OCI-LY7 (cell line): ENCODE measurements at regions not wholly inside any gene's neighbourhood (a gene's known extent, or its start where the extent isn't known, plus 50 kb on each side); places are given as distances from the start of the nearest gene placed in this dataset.

Experiments used
- BruUV-seq: library from RNA; stranded (reverse); fragments of 400-500 nt; replicated peaks from 2 replicates; lab custom pipeline; 2021; lab: Mats Ljungman, UMichigan
- CTCF ChIA-PET: fragments of 300-600 bp; sonication (Branson Sonifier 250); formaldehyde crosslinking; loops from one replicate; lab custom pipeline; 2022; ENCODE audit warnings: antibody characterized with exemption; ENCODE audit not compliant: unreplicated experiment; lab: Charles Lee
- POLR2A ChIA-PET: fragments of 300-600 bp; sonication (Branson Sonifier 250); formaldehyde crosslinking; loops from one replicate; lab custom pipeline; 2022; ENCODE audit warnings: antibody characterized with exemption; lab: Charles Lee
- DNase-seq: peaks from one replicate; pipeline ENCODE4 v3.0.0-alpha.2; 2015; ENCODE audit warnings: low spot score
- H2AFZ ChIP-seq: fragments of 200-600 bp; sonication (generic), shearing (Covaris generic); 2 replicates; pipeline ENCODE4 v1.6.1; 2014; ENCODE audit warnings: mild to moderate bottlenecking, antibody characterized with exemption, low read length, moderate library complexity
- H3K27ac ChIP-seq: fragments of 200-600 bp; sonication (generic); 2 replicates; pipeline ENCODE4 v1.5.1; 2014; ENCODE audit warnings: mixed run types, low read depth, mild to moderate bottlenecking, moderate library complexity, low read length, inconsistent platforms; ENCODE audit not compliant: poor library complexity, severe bottlenecking
- H3K36me3 ChIP-seq: fragments of 200-600 bp; sonication (generic); 2 replicates; pipeline ENCODE4 v1.6.1; 2014; ENCODE audit warnings: mild to moderate bottlenecking, antibody characterized with exemption, low read length, moderate library complexity, mixed read lengths; ENCODE audit not compliant: insufficient read depth
- H3K4me1 ChIP-seq: fragments of 200-600 bp; sonication (generic); 2 replicates; pipeline ENCODE4 v1.5.1; 2014; ENCODE audit warnings: mild to moderate bottlenecking, low read length; ENCODE audit not compliant: insufficient read depth, poor library complexity, severe bottlenecking
- H3K4me2 ChIP-seq: fragments of 200-600 bp; sonication (generic); 2 replicates; pipeline ENCODE4 v1.6.1; 2014; ENCODE audit warnings: mild to moderate bottlenecking, low read length
- H3K4me3 ChIP-seq: fragments of 200-600 bp; sonication (generic); 2 replicates; pipeline ENCODE4 v1.5.1; 2014; ENCODE audit warnings: mild to moderate bottlenecking, low read depth, low read length; ENCODE audit not compliant: poor library complexity, severe bottlenecking
- H3K79me2 ChIP-seq: fragments of 200-600 bp; sonication (generic); 2 replicates; pipeline ENCODE4 v1.6.1; 2016; ENCODE audit warnings: low read depth, mild to moderate bottlenecking, low read length, moderate library complexity, mixed read lengths; ENCODE audit not compliant: insufficient read depth
- H3K9me2 ChIP-seq: fragments of 200-600 bp; sonication (generic); 2 replicates; pipeline ENCODE4 v1.6.1; 2016; ENCODE audit warnings: mild to moderate bottlenecking, low read length, mixed read lengths; ENCODE audit not compliant: insufficient read depth
- H3K9me3 ChIP-seq: fragments of 200-600 bp; sonication (generic); 2 replicates; pipeline ENCODE4 v1.6.1; 2014; ENCODE audit warnings: mild to moderate bottlenecking, mixed run types, low read length, mixed read lengths
- H4K20me1 ChIP-seq: fragments of 200-600 bp; sonication (generic); 2 replicates; pipeline ENCODE4 v1.6.1; 2014; ENCODE audit warnings: mild to moderate bottlenecking, antibody characterized with exemption, low read length, moderate library complexity, mixed read lengths; ENCODE audit not compliant: insufficient read depth
- EZH2phosphoT487 ChIP-seq: fragments of 200-600 bp; sonication (generic); IDR thresholded peaks from 2 replicates; pipeline ENCODE4 v1.6.1; 2018; ENCODE audit warnings: low read depth, borderline replicate concordance, mild to moderate bottlenecking, mixed run types, antibody characterized with exemption, low read length, moderate library complexity, mixed read lengths
- intact Hi-C: fragments of 100-400 bp; cut with micrococcal nuclease; formaldehyde crosslinking; loops from one replicate; pipeline ENCODE4 v1.10.0; 2022; ENCODE audit not compliant: unreplicated experiment
- TF ChIP-seq, protein P1 (sequence below): fragments of 200-600 bp; sonication (generic); conservative IDR thresholded peaks from 2 replicates; pipeline ENCODE4 v1.5.1; 2014; ENCODE audit warnings: mild to moderate bottlenecking, antibody characterized with exemption, low read length, moderate library complexity, mixed read lengths

DNA sequence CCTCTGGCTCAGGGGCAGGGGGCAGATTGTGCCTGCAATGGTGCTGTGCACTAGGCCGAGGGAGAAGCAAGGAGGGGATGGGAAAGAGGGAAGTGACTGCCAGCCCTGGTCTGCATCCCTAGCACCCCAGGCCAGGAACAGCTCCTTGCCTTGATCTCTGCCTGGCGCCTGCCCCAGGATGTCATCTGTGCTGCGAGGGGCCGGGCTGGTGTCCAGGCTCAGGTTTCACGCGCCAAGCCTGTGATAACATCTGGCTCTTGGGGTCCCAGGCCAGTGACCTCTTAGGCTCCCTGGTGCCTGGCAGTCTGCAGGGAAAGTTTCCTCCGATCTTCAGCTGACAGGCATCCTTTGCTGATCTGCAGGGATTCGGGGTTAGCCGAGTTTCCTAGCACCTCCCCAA is 193.5 kb upstream of the GPR26 start:
- Histone ChIP-seq H2AFZ (no peak overlapping the region), H3K9me2 (no peaks in the 10 kb centered on the region), H3K27ac (no peak overlapping the region), H3K9me3 (no peaks in the 10 kb centered on the region), H3K79me2 (no peaks in the 10 kb centered on the region), H3K4me2 (no peak overlapping the region), H3K4me3 (no peak overlapping the region), H3K4me1 (no peaks in the 10 kb centered on the region), H4K20me1 (no peaks in the 10 kb centered on the region), H3K36me3 (no peaks in the 10 kb centered on the region)
- DNase-seq, result no peak
- no TSS peak for BruUV-seq
- TF ChIP-seq EZH2phosphoT487, result no peak
- TF ChIP-seq, protein P1, sequence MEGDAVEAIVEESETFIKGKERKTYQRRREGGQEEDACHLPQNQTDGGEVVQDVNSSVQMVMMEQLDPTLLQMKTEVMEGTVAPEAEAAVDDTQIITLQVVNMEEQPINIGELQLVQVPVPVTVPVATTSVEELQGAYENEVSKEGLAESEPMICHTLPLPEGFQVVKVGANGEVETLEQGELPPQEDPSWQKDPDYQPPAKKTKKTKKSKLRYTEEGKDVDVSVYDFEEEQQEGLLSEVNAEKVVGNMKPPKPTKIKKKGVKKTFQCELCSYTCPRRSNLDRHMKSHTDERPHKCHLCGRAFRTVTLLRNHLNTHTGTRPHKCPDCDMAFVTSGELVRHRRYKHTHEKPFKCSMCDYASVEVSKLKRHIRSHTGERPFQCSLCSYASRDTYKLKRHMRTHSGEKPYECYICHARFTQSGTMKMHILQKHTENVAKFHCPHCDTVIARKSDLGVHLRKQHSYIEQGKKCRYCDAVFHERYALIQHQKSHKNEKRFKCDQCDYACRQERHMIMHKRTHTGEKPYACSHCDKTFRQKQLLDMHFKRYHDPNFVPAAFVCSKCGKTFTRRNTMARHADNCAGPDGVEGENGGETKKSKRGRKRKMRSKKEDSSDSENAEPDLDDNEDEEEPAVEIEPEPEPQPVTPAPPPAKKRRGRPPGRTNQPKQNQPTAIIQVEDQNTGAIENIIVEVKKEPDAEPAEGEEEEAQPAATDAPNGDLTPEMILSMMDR, result no peak
- intact Hi-C loops, result no loop called here
- ChIA-PET POLR2A (no interaction called here), CTCF (no interaction called here)

DNA sequence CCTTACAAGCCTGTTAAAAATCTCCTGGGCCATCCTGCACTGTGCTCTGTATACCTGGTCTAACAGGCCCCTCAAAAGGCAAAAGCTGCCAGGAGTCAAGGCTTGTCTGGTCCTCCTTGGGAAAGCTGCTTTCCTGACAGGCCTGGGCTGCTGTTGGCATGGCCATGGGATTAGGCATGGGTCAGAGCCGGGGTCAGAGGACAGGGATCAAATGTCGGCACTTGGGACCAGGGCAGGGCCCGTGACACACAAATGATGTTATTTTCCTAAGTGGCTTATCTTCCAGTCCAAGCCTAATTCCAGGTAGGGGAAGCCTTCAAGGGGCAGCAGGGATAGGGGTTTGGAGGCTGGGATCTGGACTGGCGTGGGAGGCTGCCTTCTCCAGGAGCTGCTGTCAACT is 191.5 kb upstream of the GPR26 start:
- no peak for DNase-seq
- ChIA-PET CTCF (no interaction called here), POLR2A (interaction anchor here (0.6 to 0.7 kb wide), 2 partner anchors 9 to 746 kb away, joined by 3 read pairs; no protein-coding TSS in a partner anchor)

DNA sequence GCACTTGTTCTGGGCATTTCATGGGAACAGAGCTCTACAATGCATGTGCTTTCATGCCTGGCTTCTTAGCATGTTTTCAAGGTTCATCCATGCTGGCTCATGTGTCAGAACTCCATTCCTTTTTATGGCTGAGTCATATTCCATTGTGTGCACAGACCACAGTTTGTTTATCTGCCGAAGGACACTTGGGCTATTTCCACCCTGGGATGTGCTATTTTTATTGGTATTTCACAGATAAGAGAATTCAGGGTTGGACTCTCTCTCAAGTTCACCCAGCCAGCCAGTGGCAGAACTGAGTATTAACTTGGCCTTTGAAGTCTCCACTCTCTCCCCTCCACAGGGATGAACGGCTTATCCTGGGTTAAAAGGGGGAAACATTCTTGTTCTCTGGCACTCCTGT is 190.7 kb upstream of the GPR26 start:
- no peak overlapping the region for H3K4me3 ChIP-seq
- no peaks in the 10 kb centered on the region for H3K4me1 ChIP-seq
- no TSS peak for BruUV-seq
- no peaks in the 10 kb centered on the region for H3K9me2 ChIP-seq
- CTCF ChIA-PET, result no interaction called here
- POLR2A ChIA-PET, result interaction anchor here (0.6 kb wide), 1 partner anchor 42 kb away, joined by 3 read pairs; no protein-coding TSS in a partner anchor
- H3K27ac ChIP-seq, result no peak overlapping the region
- no peak overlapping the region for H2AFZ ChIP-seq
- H4K20me1 ChIP-seq, result no peaks in the 10 kb centered on the region
- no peaks in the 10 kb centered on the region for H3K79me2 ChIP-seq
- intact Hi-C loops, result no loop called here
- no peak overlapping the region for H3K4me2 ChIP-seq
- TF ChIP-seq EZH2phosphoT487, result no peak
- TF ChIP-seq, protein P1, result no peak
- H3K36me3 ChIP-seq, result no peaks in the 10 kb centered on the region
- DNase-seq, result no peak
- H3K9me3 ChIP-seq, result no peaks in the 10 kb centered on the region

More for the DNA sequence above, 191.5 kb upstream of the GPR26 start:
- no peak overlapping the region for H3K27ac ChIP-seq
- H4K20me1 ChIP-seq, result no peaks in the 10 kb centered on the region
- no peaks in the 10 kb centered on the region for H3K9me3 ChIP-seq
- H3K4me2 ChIP-seq, result no peak overlapping the region
- no peak overlapping the region for H3K4me3 ChIP-seq
- H3K36me3 ChIP-seq, result no peaks in the 10 kb centered on the region
- H3K79me2 ChIP-seq, result no peaks in the 10 kb centered on the region
- BruUV-seq, result no TSS peak
- TF ChIP-seq, protein P1, result no peak
- TF ChIP-seq EZH2phosphoT487, result no peak
- H3K9me2 ChIP-seq, result no peaks in the 10 kb centered on the region
- no peak overlapping the region for H2AFZ ChIP-seq
- intact Hi-C loops, result no loop called here
- H3K4me1 ChIP-seq, result no peaks in the 10 kb centered on the region
